A549 (cell line): ENCODE measurements at regions not wholly inside any gene's neighbourhood (a gene's known extent, or its start where the extent isn't known, plus 50 kb on each side); places are given as distances from the start of the nearest gene placed in this dataset.

Experiments
- ATAC-seq, 2 experiments: fragments of 200-7000 bp in 1 of 2; fragments of >200 bp in 1 of 2; cut with Nextera tagmentation in 1 of 2; cut with Tn5 transposase in 1 of 2; 3 replicates each; pipeline versions ENCODE4 v1.8.0 to v1.9.1; 2018 to 2020; ENCODE audit warnings: mild to moderate bottlenecking in 1 of 2, moderate library complexity in 1 of 2
- CTCF ChIA-PET: fragments of 300-600 bp; sonication (Branson Sonifier 250); formaldehyde crosslinking; extraction: SDS; loops from one replicate; lab custom pipeline; 2021; ENCODE audit warnings: antibody characterized with exemption, inconsistent platforms; lab: Yijun Ruan, JAX
- POLR2A ChIA-PET: fragments of 350-600 bp; formaldehyde crosslinking; extraction: SDS; loops from one replicate; lab custom pipeline; 2021; ENCODE audit warnings: antibody characterized with exemption, inconsistent platforms; lab: Yijun Ruan, JAX
- DNase-seq, 2 experiments: peaks; one replicate each; pipeline versions ENCODE4 v3.0.0 to v3.0.0-alpha.2; 2011 to 2016; ENCODE audit warnings: low read depth in 1 of 2, low spot score in 1 of 2
- FAIRE-seq: peaks from 2 replicates; lab custom pipeline; 2011; peaks lifted over from hg19 to GRCh38; lab: Jason Lieb, UNC
- H3K27ac ChIP-seq, 2 experiments: fragments of >200 bp; sonication (Bioruptor Twin); formaldehyde crosslinking; 3 replicates each; pipeline ENCODE4 v1.5.1; 2016 to 2017
- H3K4me1 ChIP-seq: fragments of >200 bp; sonication (Bioruptor Twin); formaldehyde crosslinking; 3 replicates; pipeline ENCODE4 v1.6.1; 2016
- H3K4me2 ChIP-seq: fragments of >200 bp; sonication (Bioruptor Twin); formaldehyde crosslinking; 3 replicates; pipeline ENCODE4 v1.6.1; 2016
- H3K4me3 ChIP-seq: fragments of >200 bp; sonication (Bioruptor Twin); formaldehyde crosslinking; 3 replicates; pipeline ENCODE4 v1.5.1; 2016
- H3K9me3 ChIP-seq: fragments of >200 bp; sonication (Bioruptor Twin); formaldehyde crosslinking; 3 replicates; pipeline ENCODE4 v1.6.1; 2016
- CBX8 ChIP-seq: fragments of 200-600 bp; sonication (generic); IDR thresholded peaks from 2 replicates; pipeline ENCODE4 v1.6.1; 2016
- CEBPB ChIP-seq, 2 experiments: fragments of >200 bp in 1 of 2; sonication (Bioruptor Twin) in 1 of 2; formaldehyde crosslinking in 1 of 2; IDR thresholded peaks; 2 replicates each; pipeline ENCODE4 v1.6.1; 2012 to 2016
- CHD2 ChIP-seq: fragments of 150-350 bp; IDR thresholded peaks from 2 replicates; pipeline ENCODE4 v1.6.1; 2014; ENCODE audit warnings: low read length; ENCODE audit not compliant: partially characterized antibody
- EHMT2 ChIP-seq: fragments of 200-600 bp; sonication (generic); IDR thresholded peaks from 2 replicates; pipeline ENCODE4 v1.6.1; 2016; ENCODE audit warnings: antibody characterized with exemption, low read depth, mild to moderate bottlenecking, moderate library complexity
- EP300 ChIP-seq, 2 experiments: fragments of >200 bp; sonication (Bioruptor Twin); formaldehyde crosslinking; IDR thresholded peaks; 2 replicates in 1 of 2; 3 replicates in 1 of 2; pipeline ENCODE4 v1.6.1; 2016 to 2017
- ESRRA ChIP-seq: fragments of 150-350 bp; IDR thresholded peaks from 2 replicates; pipeline ENCODE4 v1.6.1; 2014; ENCODE audit warnings: mild to moderate bottlenecking, low read length, borderline replicate concordance
- FOXS1 ChIP-seq: fragments of 250-450 bp; sonication (Bioruptor Pico); IDR thresholded peaks from 2 replicates; pipeline ENCODE4 v1.5.0; 2020; ENCODE audit warnings: mild to moderate bottlenecking, moderate library complexity
- HEYL ChIP-seq: fragments of 250-450 bp; sonication (Bioruptor Pico); IDR thresholded peaks from 2 replicates; pipeline ENCODE4 v1.8.0; 2021; ENCODE audit warnings: mild to moderate bottlenecking, moderate library complexity
- HOXA7 ChIP-seq: fragments of 250-450 bp; sonication (Bioruptor Pico); IDR thresholded peaks from 2 replicates; pipeline ENCODE4 v1.5.0; 2020; ENCODE audit warnings: mild to moderate bottlenecking, moderate library complexity
- JUN ChIP-seq, 2 experiments: fragments of >200 bp; sonication (Bioruptor Twin); formaldehyde crosslinking; IDR thresholded peaks; 2 replicates in 1 of 2; 3 replicates in 1 of 2; pipeline ENCODE4 v1.6.1; 2016 to 2017
- MAFK ChIP-seq: fragments of 450-650 bp; IDR thresholded peaks from 2 replicates; pipeline ENCODE4 v1.6.1; 2014; ENCODE audit not compliant: partially characterized antibody
- MAZ ChIP-seq: fragments of 150-350 bp; IDR thresholded peaks from 2 replicates; pipeline ENCODE4 v1.6.1; 2014; ENCODE audit warnings: antibody characterized with exemption, low read depth, low read length, borderline replicate concordance
- NPAS2 ChIP-seq: fragments of 250-450 bp; sonication (Bioruptor Pico); IDR thresholded peaks from 2 replicates; pipeline ENCODE4 v1.8.0; 2022; ENCODE audit warnings: mild to moderate bottlenecking, moderate library complexity, borderline replicate concordance
- NR3C1 ChIP-seq: fragments of >200 bp; sonication (Bioruptor Twin); formaldehyde crosslinking; IDR thresholded peaks from 3 replicates; pipeline ENCODE4 v1.6.1; 2017
- PHF8 ChIP-seq: fragments of 200-600 bp; sonication (generic); IDR thresholded peaks from 2 replicates; pipeline ENCODE4 v1.6.1; 2016; ENCODE audit warnings: low read depth, mild to moderate bottlenecking, antibody characterized with exemption, moderate library complexity, borderline replicate concordance
- POLR2A ChIP-seq: IDR thresholded peaks from 2 replicates; pipeline ENCODE4 v1.6.1; 2012; ENCODE audit warnings: mild to moderate bottlenecking, low read length
- RAD21 ChIP-seq, 2 experiments: fragments of >200 bp in 1 of 2; sonication (Bioruptor Twin) in 1 of 2; formaldehyde crosslinking in 1 of 2; IDR thresholded peaks in 1 of 2; conservative IDR thresholded peaks in 1 of 2; 2 replicates in 1 of 2; 3 replicates in 1 of 2; pipeline ENCODE4 v1.6.1; 2012 to 2018; ENCODE audit warnings: inconsistent platforms in 1 of 2
- RARB ChIP-seq: fragments of 250-450 bp; sonication (Bioruptor Pico); IDR thresholded peaks from 2 replicates; pipeline ENCODE4 v1.8.0; 2021; ENCODE audit warnings: mild to moderate bottlenecking, moderate library complexity
- RCOR1 ChIP-seq: fragments of 150-350 bp; IDR thresholded peaks from 2 replicates; pipeline ENCODE4 v1.6.1; 2014; ENCODE audit warnings: antibody characterized with exemption, low read length, low read depth
- REST ChIP-seq: fragments of 200-600 bp; sonication (generic); IDR thresholded peaks from 2 replicates; pipeline ENCODE4 v1.6.1; 2016; ENCODE audit warnings: antibody characterized with exemption, mild to moderate bottlenecking, moderate library complexity
- RFX5 ChIP-seq: fragments of 450-650 bp; IDR thresholded peaks from 2 replicates; pipeline ENCODE4 v1.7.1; 2014; ENCODE audit warnings: antibody characterized with exemption, mild to moderate bottlenecking, moderate library complexity
- RNF2 ChIP-seq: fragments of 200-600 bp; sonication (generic); IDR thresholded peaks from 2 replicates; pipeline ENCODE4 v1.6.1; 2016; ENCODE audit warnings: low read depth, mild to moderate bottlenecking, antibody characterized with exemption, moderate library complexity, borderline replicate concordance
- SMC3 ChIP-seq: fragments of >200 bp; sonication (Bioruptor Twin); formaldehyde crosslinking; IDR thresholded peaks from 3 replicates; pipeline ENCODE4 v1.6.1; 2018; ENCODE audit warnings: inconsistent platforms
- SREBF2 ChIP-seq: fragments of 450-650 bp; IDR thresholded peaks from 2 replicates; pipeline ENCODE4 v1.6.1; 2014; ENCODE audit warnings: mild to moderate bottlenecking, moderate library complexity
- TFCP2L1 ChIP-seq: fragments of 250-450 bp; sonication (Bioruptor Pico); IDR thresholded peaks from 2 replicates; pipeline ENCODE4 v1.5.0; 2021; ENCODE audit warnings: mild to moderate bottlenecking
- USF2 ChIP-seq: fragments of 450-650 bp; IDR thresholded peaks from 2 replicates; pipeline ENCODE4 v1.6.1; 2014; ENCODE audit warnings: antibody characterized with exemption
- ZNF302 ChIP-seq: fragments of 250-450 bp; sonication (Bioruptor Pico); IDR thresholded peaks from 2 replicates; pipeline ENCODE4 v1.9.0; 2021; ENCODE audit warnings: inconsistent platforms, mild to moderate bottlenecking, moderate library complexity
- WGBS: methylation state at CpG from one replicate; pipeline ENCODE4 v1.1.6; 2017; ENCODE audit errors: missing lambda C conversion rate; 5-methylcytosine and 5-hydroxymethylcytosine counted together

GRCh38 chr13:22189176-22190048 lies 518.5 kb downstream of the FGF9 start:
- CTCF ChIA-PET = no interaction called here
- FAIRE-seq = no peak
- 43% methylated on average over 8 of the region's 8 CpGs for WGBS
- H3K9me3 ChIP-seq = no peaks in the 10 kb centered on the region
- H3K4me2 ChIP-seq = no peak overlapping the region
- TF ChIP-seq MAFK (peak; percentile 27), CHD2 (no peak), REST (no peak)
- TF ChIP-seq, all 56 proteins: peak for 1
- DNase-seq (no peak), ATAC-seq (no peak)
- POLR2A ChIA-PET = no interaction called here
- Histone ChIP-seq H3K4me3 (no peak overlapping the region), H3K27ac (no peak overlapping the region), H3K4me1 (no peaks in the 10 kb centered on the region)

DNA sequence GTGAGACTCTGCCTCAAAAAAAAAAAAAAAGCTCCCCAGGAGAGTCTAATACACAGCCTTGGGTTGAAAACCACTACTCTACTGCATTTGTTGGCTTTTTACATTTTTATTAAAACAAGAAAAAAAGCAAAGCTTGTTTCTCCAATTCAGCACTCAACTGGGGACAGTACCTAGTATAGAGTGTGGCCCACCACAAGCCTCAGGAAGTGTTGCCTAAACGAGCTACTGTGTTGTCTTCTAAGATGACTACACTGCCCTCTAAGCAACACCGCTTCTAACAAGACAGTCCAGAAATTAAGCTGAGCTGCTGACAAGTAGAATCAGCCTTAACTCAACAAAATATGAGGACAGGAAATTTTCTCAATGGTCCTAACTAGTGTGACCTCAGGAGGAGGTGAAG lies 522.2 kb downstream of the FGF9 start:
- POLR2A ChIA-PET = no interaction called here
- no peak for FAIRE-seq
- Histone ChIP-seq H3K4me1 (no peaks in the 10 kb centered on the region), H3K9me3 (no peaks in the 10 kb centered on the region), H3K4me3 (no peak overlapping the region), H3K27ac (no peak overlapping the region), H3K4me2 (no peak overlapping the region)
- CTCF ChIA-PET = no interaction called here
- 35% methylated on average over 2 of the region's 2 CpGs for WGBS
- no peak for DNase-seq
- TF ChIP-seq EHMT2 (no peak), ZNF302 (CRISPR knock-in tag) (no peak), RNF2 (no peak), POLR2A (no peak), SMC3 (no peak), TFCP2L1 (CRISPR knock-in tag) (no peak), PHF8 (no peak), HOXA7 (CRISPR knock-in tag) (no peak), NPAS2 (no peak), RAD21 (conservative IDR thresholded peaks at IDR 0.05 in 1 of 2, IDR thresholded peaks at IDR 0.05 in 1 of 2) (no peak), SREBF2 (no peak), JUN (IDR thresholded peaks at IDR 0.05) (no peak), USF2 (no peak), HEYL (no peak), CEBPB (IDR thresholded peaks at IDR 0.05) (no peak)
- ATAC-seq = no peak

GRCh38 chr13:22194106-22194805 lies 523.4 kb downstream of the FGF9 start:
- 54% methylated on average over 8 of the region's 9 CpGs for WGBS
- no peak overlapping the region for H3K4me2 ChIP-seq
- POLR2A ChIA-PET = no interaction called here
- no peaks in the 10 kb centered on the region for H3K4me1 ChIP-seq
- no peaks in the 10 kb centered on the region for H3K9me3 ChIP-seq
- no peak overlapping the region for H3K27ac ChIP-seq
- FAIRE-seq (no peak), ATAC-seq (no peak), DNase-seq (no peak)
- no peak overlapping the region for H3K4me3 ChIP-seq
- CTCF ChIA-PET = no interaction called here
- TF ChIP-seq FOXS1 (CRISPR knock-in tag) (no peak), RFX5 (no peak), CBX8 (no peak), RCOR1 (no peak), PHF8 (no peak), HEYL (no peak), EP300 (IDR thresholded peaks at IDR 0.05) (no peak), ESRRA (no peak), SREBF2 (no peak), MAZ (no peak), NR3C1 (no peak), RARB (no peak)
